Stomach (tissue), 8 donors: ENCODE measurements at regions not wholly inside any gene's neighbourhood (a gene's known extent, or its start where the extent isn't known, plus 50 kb on each side); places are given as distances from the start of the nearest gene placed in this dataset.

Experiments
- DNase-seq, 2 donors: peaks; one replicate each; pipeline versions ENCODE4 v3.0.0 to v3.0.0-alpha.2; 2013 to 2019
- H3K27ac ChIP-seq, 5 donors: fragments of 200-600 bp in 4 of 5; sonication (generic) in 4 of 5; one replicate each; pipeline ENCODE4 v1.5.1; 2013 to 2019; ENCODE audit warnings: mild to moderate bottlenecking in 1 of 5, moderate library complexity in 1 of 5
- H3K27me3 ChIP-seq, 3 donors: fragments of 200-600 bp; sonication (generic); one replicate each; pipeline ENCODE4 v1.5.1; 2017 to 2019; ENCODE audit warnings: mixed run types in 1 of 3
- H3K36me3 ChIP-seq, 4 donors: fragments of 200-600 bp; sonication (generic); 1 replicate in 3 of 4; 2 replicates in 1 of 4; pipeline ENCODE4 v1.5.1; 2016 to 2019
- H3K4me1 ChIP-seq, 4 donors: fragments of 200-600 bp; sonication (generic); one replicate each; pipeline ENCODE4 v1.5.1; 2016 to 2019
- H3K4me3 ChIP-seq, 4 donors: fragments of 200-600 bp; sonication (generic) in 3 of 4; one replicate each; pipeline ENCODE4 v1.5.1; 2016 to 2019; ENCODE audit warnings: mild to moderate bottlenecking in 1 of 4
- H3K9me3 ChIP-seq, 4 donors: fragments of 200-600 bp; sonication (generic); one replicate each; pipeline ENCODE4 v1.5.1; 2016 to 2019
- EP300 ChIP-seq: sonication (generic); formaldehyde crosslinking; IDR thresholded peaks from one replicate; pipeline ENCODE4 v1.6.1; 2017; ENCODE audit warnings: antibody characterized with exemption
- POLR2A ChIP-seq, 4 donors: fragments of 450-650 bp; IDR thresholded peaks; one replicate each; pipeline ENCODE4 v1.6.1; 2016; ENCODE audit warnings: antibody characterized with exemption in 4 of 4, control low read depth in 2 of 4, mild to moderate bottlenecking in 1 of 4, moderate library complexity in 1 of 4
- POLR2AphosphoS5 ChIP-seq, 3 donors: sonication (generic); formaldehyde crosslinking; IDR thresholded peaks; one replicate each; pipeline ENCODE4 v1.6.1; 2016; ENCODE audit warnings: antibody characterized with exemption in 3 of 3
- WGBS, 5 donors: extraction: QIAGEN DNeasy Blood & Tissue Kit in 3 of 5; methylation state at CpG; one replicate each; pipeline versions ENCODE4 v1.1.5 to v1.1.7; 2013 to 2018; 5-methylcytosine and 5-hydroxymethylcytosine counted together
- intact Hi-C: fragments of 100-400 bp; cut with DNase I; formaldehyde crosslinking; loops from one replicate; pipeline ENCODE4 v1.15.1; 2023; ENCODE audit warnings: low total_unique reads
- TF ChIP-seq, protein P1 (sequence below), 7 experiments: fragments of 450-650 bp in 4 of 7; fragments of 200-600 bp in 3 of 7; sonication (generic) in 3 of 7; IDR thresholded peaks; one replicate each; pipeline ENCODE4 v1.5.1; 2016 to 2019; ENCODE audit warnings: antibody characterized with exemption in 7 of 7, control low read depth in 2 of 7, mild to moderate bottlenecking in 1 of 7
- donor health status: healthy with polysubstance abuse.
- donor health status: Bipolar disorder and iron deficiency.
- donor health status: healthy.

DNA sequence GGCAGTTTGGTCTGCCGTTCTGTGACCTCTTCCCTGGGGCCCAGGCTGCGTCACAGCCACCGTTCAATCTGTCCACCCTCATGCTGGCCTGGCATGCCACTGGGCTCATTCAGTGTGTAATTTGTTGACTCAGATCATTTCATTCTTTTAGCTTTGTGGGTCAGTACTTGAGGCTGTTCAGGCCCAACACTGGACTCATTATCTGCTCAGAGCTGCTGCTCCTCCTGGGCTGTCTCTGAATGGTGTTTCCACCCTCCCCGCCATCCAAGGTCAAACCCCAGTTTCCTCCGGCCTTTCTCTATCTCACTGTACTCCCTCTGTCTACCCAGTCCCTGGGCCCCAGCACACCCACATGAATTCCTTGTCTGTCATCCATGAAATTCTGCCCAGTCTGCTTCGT lies 152.4 kb upstream of the NCK2 start:
- no peak for DNase-seq
- H3K4me3 ChIP-seq = no peak overlapping the region
- WGBS, 5 donors = 81 to 90% (median 88%) methylated on average over 6 of the region's 6 CpGs
- no peaks in the 10 kb centered on the region for H3K36me3 ChIP-seq
- H3K9me3 ChIP-seq = peaks cover 0 to 13% (median 5%) of the 10 kb centered on the region in 4 donors
- H3K27me3 ChIP-seq = no peaks in the 10 kb centered on the region
- no peak overlapping the region for H3K27ac ChIP-seq
- intact Hi-C loops = no loop called here
- TF ChIP-seq EP300 (no peak), POLR2AphosphoS5 (IDR thresholded peaks at IDR 0.05) (no peak), POLR2A (IDR thresholded peaks at IDR 0.05) (no peak)
- TF ChIP-seq, protein P1, sequence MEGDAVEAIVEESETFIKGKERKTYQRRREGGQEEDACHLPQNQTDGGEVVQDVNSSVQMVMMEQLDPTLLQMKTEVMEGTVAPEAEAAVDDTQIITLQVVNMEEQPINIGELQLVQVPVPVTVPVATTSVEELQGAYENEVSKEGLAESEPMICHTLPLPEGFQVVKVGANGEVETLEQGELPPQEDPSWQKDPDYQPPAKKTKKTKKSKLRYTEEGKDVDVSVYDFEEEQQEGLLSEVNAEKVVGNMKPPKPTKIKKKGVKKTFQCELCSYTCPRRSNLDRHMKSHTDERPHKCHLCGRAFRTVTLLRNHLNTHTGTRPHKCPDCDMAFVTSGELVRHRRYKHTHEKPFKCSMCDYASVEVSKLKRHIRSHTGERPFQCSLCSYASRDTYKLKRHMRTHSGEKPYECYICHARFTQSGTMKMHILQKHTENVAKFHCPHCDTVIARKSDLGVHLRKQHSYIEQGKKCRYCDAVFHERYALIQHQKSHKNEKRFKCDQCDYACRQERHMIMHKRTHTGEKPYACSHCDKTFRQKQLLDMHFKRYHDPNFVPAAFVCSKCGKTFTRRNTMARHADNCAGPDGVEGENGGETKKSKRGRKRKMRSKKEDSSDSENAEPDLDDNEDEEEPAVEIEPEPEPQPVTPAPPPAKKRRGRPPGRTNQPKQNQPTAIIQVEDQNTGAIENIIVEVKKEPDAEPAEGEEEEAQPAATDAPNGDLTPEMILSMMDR (IDR thresholded peaks at IDR 0.05) = no peak
- H3K4me1 ChIP-seq = no peaks in the 10 kb centered on the region

DNA sequence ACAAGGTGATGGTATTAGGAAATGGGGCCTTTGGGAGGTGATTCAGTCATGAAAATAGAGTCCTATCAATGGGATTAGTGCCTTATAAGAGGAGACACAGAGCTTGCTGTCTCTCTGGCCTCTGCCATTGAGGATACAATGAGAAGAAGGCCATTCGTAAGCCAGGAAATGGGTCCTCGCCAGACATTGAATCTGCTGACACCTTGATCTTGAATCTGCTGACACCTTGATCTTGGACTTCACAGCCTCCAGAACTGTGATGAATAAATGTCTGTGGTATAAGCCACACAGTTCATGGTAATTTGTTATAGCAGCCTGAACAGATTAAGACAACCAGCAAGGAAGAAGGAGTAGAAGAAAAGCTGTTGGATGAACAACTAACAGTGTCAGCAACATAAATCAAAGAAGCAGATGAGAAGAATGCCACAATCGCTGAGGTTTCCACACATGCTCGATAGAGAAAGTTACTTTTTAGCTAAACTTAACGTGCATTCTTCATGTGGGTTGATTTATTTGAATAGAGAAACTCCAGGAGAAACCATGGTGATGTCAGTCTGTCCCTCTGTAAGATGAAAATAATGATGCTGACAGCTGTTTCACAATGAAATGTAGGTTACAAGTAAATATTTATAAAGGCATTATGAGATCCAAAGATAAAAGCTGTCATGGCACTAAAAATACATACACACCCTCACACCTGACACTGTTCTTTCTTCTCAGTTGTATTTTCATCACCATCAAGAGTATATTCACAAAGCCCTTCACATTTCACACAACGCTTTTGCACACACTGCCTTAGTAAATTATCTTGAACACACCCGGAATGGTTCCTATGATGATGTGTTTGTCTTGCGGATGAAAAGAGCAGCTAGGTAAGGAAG lies 153.7 kb upstream of the NCK2 start:
- Histone ChIP-seq H3K4me3 (no peak overlapping the region), H3K4me1 (no peaks in the 10 kb centered on the region), H3K36me3 (no peaks in the 10 kb centered on the region), H3K27ac (no peak overlapping the region), H3K9me3 (peaks cover 0 to 13% (median 5%) of the 10 kb centered on the region in 4 donors), H3K27me3 (no peaks in the 10 kb centered on the region)
- DNase-seq = no peak
- intact Hi-C loops = no loop called here
- WGBS, 5 donors = 66 to 76% (median 75%) methylated on average over 8 of the region's 8 CpGs
- no peak for TF ChIP-seq POLR2AphosphoS5 (IDR thresholded peaks at IDR 0.05)
- no peak for TF ChIP-seq EP300
- TF ChIP-seq POLR2A (IDR thresholded peaks at IDR 0.05) = no peak

DNA sequence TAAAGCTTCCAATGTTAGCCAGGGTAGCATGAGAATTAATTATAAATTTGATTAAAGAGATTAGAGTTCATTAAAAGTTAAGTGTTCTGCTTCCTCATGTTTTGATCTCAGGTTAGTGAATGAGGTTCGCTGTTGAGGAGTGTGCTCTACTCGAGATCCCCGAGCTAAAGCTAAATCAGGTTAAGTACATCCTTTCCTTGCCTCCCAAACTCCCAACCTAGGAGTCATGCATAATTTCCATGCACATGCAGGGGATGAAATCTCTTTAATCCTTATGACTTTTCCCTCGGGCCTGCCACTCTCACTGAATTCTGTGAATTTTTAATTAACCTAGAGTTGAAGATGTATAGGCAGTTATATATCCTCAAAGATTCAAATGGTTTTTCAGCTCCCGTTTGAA lies 156.1 kb upstream of the NCK2 start:
- WGBS, 5 donors = 88 to 96% (median 95%) methylated on average over 5 of the region's 5 CpGs
- Histone ChIP-seq H3K4me1 (no peaks in the 10 kb centered on the region), H3K27ac (no peak overlapping the region), H3K36me3 (no peaks in the 10 kb centered on the region), H3K27me3 (no peaks in the 10 kb centered on the region), H3K4me3 (no peak overlapping the region), H3K9me3 (peaks cover 0 to 13% (median 5%) of the 10 kb centered on the region in 4 donors)
- intact Hi-C loops = no loop called here
- TF ChIP-seq EP300 (no peak), POLR2A (IDR thresholded peaks at IDR 0.05) (no peak), POLR2AphosphoS5 (IDR thresholded peaks at IDR 0.05) (no peak)
- no peak for DNase-seq

DNA sequence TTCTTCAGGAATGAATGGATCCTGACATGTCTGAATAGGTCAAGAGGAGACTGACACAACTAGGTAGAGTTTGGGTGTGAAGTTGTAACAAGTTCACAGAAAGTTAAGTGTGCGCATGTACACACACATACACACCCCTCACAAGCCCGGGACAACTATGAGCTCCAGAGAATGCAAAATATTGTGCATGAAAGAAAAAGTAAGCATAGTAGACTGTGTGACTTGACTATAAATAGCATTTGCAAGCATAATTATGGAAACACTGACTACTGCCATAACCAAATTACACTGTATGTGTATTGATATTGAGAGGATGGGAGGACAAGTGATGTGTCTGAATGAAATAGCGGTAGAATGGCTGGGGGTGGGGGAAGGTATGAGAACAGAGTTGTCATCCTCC lies 157.1 kb upstream of the NCK2 start:
- intact Hi-C loops = no loop called here
- Histone ChIP-seq H3K4me3 (no peak overlapping the region), H3K4me1 (peaks cover 0 to 3% (median 0%) of the 10 kb centered on the region in 4 donors), H3K36me3 (no peaks in the 10 kb centered on the region), H3K27ac (no peak overlapping the region), H3K9me3 (peaks cover 0 to 13% (median 5%) of the 10 kb centered on the region in 4 donors), H3K27me3 (no peaks in the 10 kb centered on the region)
- TF ChIP-seq POLR2AphosphoS5 (IDR thresholded peaks at IDR 0.05) = no peak
- no peak for TF ChIP-seq EP300
- TF ChIP-seq POLR2A (IDR thresholded peaks at IDR 0.05) = no peak
- TF ChIP-seq, protein P1 (IDR thresholded peaks at IDR 0.05) = no peak
- no peak for DNase-seq
- WGBS, 5 donors = 61 to 96% (median 80%) methylated on average over 3 of the region's 3 CpGs

DNA sequence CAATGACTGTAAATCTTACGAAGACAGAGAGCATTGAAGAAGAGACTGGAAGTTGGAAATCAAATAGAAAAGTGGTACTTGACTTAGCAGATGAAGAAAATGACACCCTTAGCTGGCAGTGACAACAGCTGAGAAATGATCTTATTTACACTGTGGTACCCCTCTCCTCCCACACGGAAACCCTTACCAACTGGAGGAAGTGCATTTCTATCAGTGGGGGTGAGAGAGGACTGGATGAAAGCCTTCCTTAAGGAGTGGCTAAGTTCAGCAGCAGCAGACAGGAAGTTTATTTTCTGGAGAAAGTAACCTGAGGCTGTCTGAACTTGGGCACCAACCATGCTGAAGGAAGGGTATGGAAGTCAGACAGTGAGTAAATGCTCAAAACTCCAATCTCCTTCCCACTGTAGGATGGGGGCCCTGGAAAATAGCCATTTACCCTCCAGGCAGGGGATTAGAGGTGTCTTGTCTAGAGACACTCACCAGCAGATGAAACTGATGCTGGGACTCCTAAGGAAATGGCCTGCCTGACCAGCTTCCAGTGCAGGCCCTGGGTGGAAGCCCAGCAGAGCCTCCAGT lies 160.2 kb upstream of the NCK2 start:
- WGBS, 5 donors = 48 to 61% (median 56%) methylated on average over 2 of the region's 2 CpGs
- intact Hi-C loops = no loop called here
- TF ChIP-seq, protein P1 (IDR thresholded peaks at IDR 0.05) = no peak
- TF ChIP-seq POLR2A (IDR thresholded peaks at IDR 0.05) (no peak), EP300 (no peak), POLR2AphosphoS5 (IDR thresholded peaks at IDR 0.05) (no peak)
- Histone ChIP-seq H3K27ac (peak overlapping the region in 1 of 5 donors; percentile 30), H3K4me1 (peaks cover 0 to 10% (median 2%) of the 10 kb centered on the region in 4 donors), H3K36me3 (no peaks in the 10 kb centered on the region), H3K4me3 (no peak overlapping the region), H3K27me3 (no peaks in the 10 kb centered on the region), H3K9me3 (peaks cover 0 to 9% (median 5%) of the 10 kb centered on the region in 4 donors)
- DNase-seq = peak in 1 of 2 donors; percentile 65
